ENCODE measurements at regions not wholly inside any gene's neighbourhood (a gene's known extent, or its start where the extent isn't known, plus 50 kb on each side); places are given as distances from the start of the nearest gene placed in this dataset.

GRCh38 chr20:11212902-11213301 is 539.1 kb upstream of the JAG1 start:
- H4K20me1 ChIP-seq (replicated peaks; ENCODE audit: insufficient read depth) = no peaks in the 10 kb centered on the region
- no peak overlapping the region for H3K27ac ChIP-seq (ENCODE audit: low read depth)
- ATAC-seq (no peak), DNase-seq (ENCODE audit: low spot score) (peak; percentile 19)
- H3K4me1 ChIP-seq (ENCODE audit: insufficient read depth) = peaks cover 9% of the 10 kb centered on the region; the same call in 1 of the 2 replicates
- Mint-ChIP-seq H3K9me3 (no peaks in the 10 kb centered on the region; the same call in 2 of the 3 replicates), H3K36me3 (ENCODE audit: low read depth) (no peaks in the 10 kb centered on the region), H3K27ac (no peak overlapping the region), H3K4me3 (no peak overlapping the region), H3K4me1 (peaks cover 18% of the 10 kb centered on the region), H3K27me3 (ENCODE audit: insufficient read depth, low read depth, poor library complexity) (no peaks in the 10 kb centered on the region)
- no peaks in the 10 kb centered on the region for H3K27me3 ChIP-seq (ENCODE audit: insufficient read depth)
- TF ChIP-seq CREB1 (CRISPR knock-in tag; IDR thresholded peaks at IDR 0.05; ENCODE audit: low read depth) (no peak), STAT1 (IDR thresholded peaks at IDR 0.05; ENCODE audit: unreplicated experiment) (no peak), ZNF331 (CRISPR knock-in tag; IDR thresholded peaks at IDR 0.05; ENCODE audit: low read depth) (no peak), ZNF462 (CRISPR knock-in tag; IDR thresholded peaks at IDR 0.05) (no peak), JUNB (IDR thresholded peaks at IDR 0.05; ENCODE audit: unreplicated experiment) (no peak), CTCF (conservative IDR thresholded peaks at IDR 0.05; ENCODE audit: low read depth in 2 of 2) (no peak), EZH2 (IDR thresholded peaks at IDR 0.05; ENCODE audit: low read depth, unreplicated experiment) (no peak), EZH2phosphoT487 (IDR thresholded peaks at IDR 0.05; ENCODE audit: unreplicated experiment) (no peak), REST (IDR thresholded peaks at IDR 0.05; ENCODE audit: unreplicated experiment) (no peak), ETS1 (IDR thresholded peaks at IDR 0.05) (no peak), ZNF114 (CRISPR knock-in tag; IDR thresholded peaks at IDR 0.05) (no peak), NANOG (IDR thresholded peaks at IDR 0.05; ENCODE audit: borderline replicate concordance) (no peak), POLR2AphosphoS5 (IDR thresholded peaks at IDR 0.05; ENCODE audit: low read depth) (no peak)
- peak overlapping the region; percentile 82; the same call in 1 of the 2 replicates for H2AFZ ChIP-seq
- H3K79me2 ChIP-seq (replicated peaks; ENCODE audit: insufficient read depth) = no peaks in the 10 kb centered on the region
- H3K9me2 ChIP-seq (ENCODE audit: insufficient read depth) = 0 out of 2 replicates have a peak, but pooled peaks cover 6% of the 10 kb centered on the region
- no peak overlapping the region for H3K4me3 ChIP-seq
- no peaks in the 10 kb centered on the region for H3F3A ChIP-seq (replicated peaks; ENCODE audit: low read depth)
- no peak overlapping the region for H3K4me2 ChIP-seq
- no peaks in the 10 kb centered on the region for H3K36me3 ChIP-seq (ENCODE audit: insufficient read depth)

All from GM23338 (cell line).